Keratinocyte (primary cell): ENCODE measurements at regions not wholly inside any gene's neighbourhood (a gene's known extent, or its start where the extent isn't known, plus 50 kb on each side); places are given as distances from the start of the nearest gene placed in this dataset.

Experiments used
- DNase-seq: peaks from one replicate; pipeline ENCODE4 v3.0.0-alpha.2; 2011; ENCODE audit warnings: low read depth, missing footprints, low spot score
- FAIRE-seq: peaks from 2 replicates; lab custom pipeline; 2011; peaks lifted over from hg19 to GRCh38; lab: Jason Lieb, UNC
- H2AFZ ChIP-seq: 2 replicates; pipeline ENCODE4 v1.6.0; 2012; ENCODE audit warnings: low read length, control low read depth, inconsistent platforms; ENCODE audit not compliant: control insufficient read depth
- H3K27ac ChIP-seq: 2 replicates; pipeline ENCODE4 v1.5.1; 2011; ENCODE audit warnings: low read length; ENCODE audit not compliant: control insufficient read depth, insufficient read depth
- H3K27me3 ChIP-seq: 3 replicates; pipeline ENCODE4 v1.6.0; 2011; ENCODE audit warnings: low read length; ENCODE audit not compliant: control insufficient read depth, insufficient read depth; ENCODE audit errors: extremely low read depth
- H3K36me3 ChIP-seq, 2 experiments: 2 replicates in 1 of 2; 3 replicates in 1 of 2; pipeline ENCODE4 v1.5.1; 2011; ENCODE audit warnings: low read length in 2 of 2, mild to moderate bottlenecking in 1 of 2; ENCODE audit not compliant: control insufficient read depth in 2 of 2, insufficient read depth in 2 of 2; ENCODE audit errors: extremely low read depth in 1 of 2
- H3K4me1 ChIP-seq: 3 replicates; pipeline ENCODE4 v1.5.1; 2011; ENCODE audit warnings: low read length; ENCODE audit not compliant: control insufficient read depth, insufficient read depth; ENCODE audit errors: extremely low read depth
- H3K4me2 ChIP-seq: 3 replicates; pipeline ENCODE4 v1.6.0; 2011; ENCODE audit warnings: low read depth, low read length; ENCODE audit not compliant: control insufficient read depth, insufficient read depth; ENCODE audit errors: extremely low read depth
- H3K4me3 ChIP-seq, 3 experiments: fragments of 200-600 bp in 1 of 3; sonication (generic) in 1 of 3; 2 replicates in 2 of 3; 3 replicates in 1 of 3; pipeline ENCODE4 v1.5.1; 2011 to 2016; ENCODE audit warnings: low read length in 3 of 3, mild to moderate bottlenecking in 3 of 3, control low read depth in 2 of 3, inconsistent platforms in 1 of 3, low read depth in 1 of 3, mixed read lengths in 1 of 3, mixed run types in 1 of 3, moderate library complexity in 1 of 3; ENCODE audit not compliant: control insufficient read depth in 2 of 3, insufficient read depth in 2 of 3; ENCODE audit errors: extremely low read depth in 1 of 3
- H3K79me2 ChIP-seq: 2 replicates; pipeline ENCODE4 v1.6.0; 2012; ENCODE audit warnings: low read length; ENCODE audit not compliant: control insufficient read depth, insufficient read depth
- H3K9ac ChIP-seq: 3 replicates; pipeline ENCODE4 v1.6.0; 2011; ENCODE audit warnings: low read length; ENCODE audit not compliant: control insufficient read depth, insufficient read depth; ENCODE audit errors: extremely low read depth
- H3K9me1 ChIP-seq: 3 replicates; pipeline ENCODE4 v1.6.0; 2011; ENCODE audit warnings: low read length; ENCODE audit not compliant: control insufficient read depth, insufficient read depth; ENCODE audit errors: extremely low read depth
- H3K9me3 ChIP-seq: 2 replicates; pipeline ENCODE4 v1.5.1; 2012; ENCODE audit warnings: low read depth, low read length; ENCODE audit not compliant: control insufficient read depth
- H4K20me1 ChIP-seq: 3 replicates; pipeline ENCODE4 v1.6.0; 2011; ENCODE audit warnings: low read length; ENCODE audit not compliant: control insufficient read depth, insufficient read depth; ENCODE audit errors: extremely low read depth
- CTCF ChIP-seq, 3 experiments: IDR thresholded peaks in 1 of 3; conservative IDR thresholded peaks in 1 of 3; optimal IDR thresholded peaks in 1 of 3; 2 replicates in 2 of 3; 3 replicates in 1 of 3; pipeline versions ENCODE3 to v1.5.1; 2011; ENCODE audit warnings: low read length in 3 of 3, mild to moderate bottlenecking in 3 of 3, moderate library complexity in 2 of 3, control low read depth in 1 of 3, inconsistent platforms in 1 of 3; ENCODE audit not compliant: insufficient read depth in 2 of 3; ENCODE audit errors: extremely low read depth in 1 of 3
- EZH2 ChIP-seq: IDR thresholded peaks from one replicate; pipeline ENCODE4 v1.6.1; 2012; ENCODE audit warnings: inconsistent platforms, mild to moderate bottlenecking, low read length, moderate library complexity
- dilution Hi-C: fragments of 300-500 bp; cut with MboI; formaldehyde crosslinking; loops from one replicate; pipeline ENCODE4 v1.7.0; 2020; ENCODE audit warnings: low sequenced_read_pairs; ENCODE audit not compliant: extremely low pct_ligation_motif_present

- FAIRE-seq: no peak
- Histone ChIP-seq H3K4me2 (no peak overlapping the region), H3K27ac (no peak overlapping the region), H3K4me3 (no peak overlapping the region), H3K9ac (no peak overlapping the region), H3K4me1 (no peaks in the 10 kb centered on the region), H4K20me1 (no peaks in the 10 kb centered on the region), H3K79me2 (no peaks in the 10 kb centered on the region), H2AFZ (no peak overlapping the region), H3K9me3 (no peaks in the 10 kb centered on the region), H3K36me3 (no peaks in the 10 kb centered on the region), H3K27me3 (no peaks in the 10 kb centered on the region), H3K9me1 (no peaks in the 10 kb centered on the region)
- TF ChIP-seq EZH2: no peak
- TF ChIP-seq CTCF (optimal IDR thresholded peaks at IDR 0.05 in 1 of 3, IDR thresholded peaks at IDR 0.05 in 1 of 3, conservative IDR thresholded peaks at IDR 0.05 in 1 of 3; ENCODE audit: extremely low read depth in 1 of 3, insufficient read depth in 2 of 3, low read length in 3 of 3): no peak
- no peak for DNase-seq
- dilution Hi-C loops: no loop called here
These were observed 130.0 kb upstream of the NTM start for GRCh38 chr11:131240421-131240820.

- Histone ChIP-seq H3K9me3 (no peaks in the 10 kb centered on the region), H2AFZ (no peak overlapping the region), H3K4me2 (no peak overlapping the region), H3K9ac (no peak overlapping the region), H3K4me3 (no peak overlapping the region), H3K79me2 (no peaks in the 10 kb centered on the region), H3K9me1 (no peaks in the 10 kb centered on the region), H4K20me1 (no peaks in the 10 kb centered on the region), H3K4me1 (no peaks in the 10 kb centered on the region), H3K36me3 (no peaks in the 10 kb centered on the region), H3K27ac (no peak overlapping the region), H3K27me3 (no peaks in the 10 kb centered on the region)
- FAIRE-seq (no peak), DNase-seq (no peak)
- TF ChIP-seq CTCF (optimal IDR thresholded peaks at IDR 0.05 in 1 of 3, IDR thresholded peaks at IDR 0.05 in 1 of 3, conservative IDR thresholded peaks at IDR 0.05 in 1 of 3; ENCODE audit: extremely low read depth in 1 of 3, insufficient read depth in 2 of 3, low read length in 3 of 3): no peak
- dilution Hi-C loops: no loop called here
These were observed 127.9 kb upstream of the NTM start for GRCh38 chr11:131242476-131243000.
